ENCODE measurements at regions not wholly inside any gene's neighbourhood (a gene's known extent, or its start where the extent isn't known, plus 50 kb on each side); places are given as distances from the start of the nearest gene placed in this dataset.
"Not testable (repeated sequence)": the region's sequence is repeated elsewhere in the genome, so short reads cannot be mapped to it uniquely, and the experiment has no call there.

DNA sequence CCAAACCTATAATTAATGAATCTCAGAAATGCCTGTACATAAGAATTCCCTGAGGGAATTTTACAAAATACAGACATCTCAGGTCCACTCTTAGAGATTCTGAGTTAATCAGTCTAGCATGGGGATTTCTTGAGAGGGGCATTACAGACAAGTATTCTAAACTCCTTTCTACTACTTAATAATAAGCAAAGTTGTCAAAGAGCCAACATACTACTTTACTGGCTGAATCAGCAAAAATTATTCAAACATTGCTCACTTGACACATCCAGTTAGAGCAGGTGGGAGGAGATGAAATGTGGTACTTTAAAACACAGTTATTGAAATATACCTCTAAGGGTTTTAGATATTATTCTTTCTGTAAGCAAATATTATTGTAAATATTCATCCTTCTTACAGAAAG lies 1164.7 kb downstream of the CDY2B start:
- FAIRE-seq, result no peak

DNA sequence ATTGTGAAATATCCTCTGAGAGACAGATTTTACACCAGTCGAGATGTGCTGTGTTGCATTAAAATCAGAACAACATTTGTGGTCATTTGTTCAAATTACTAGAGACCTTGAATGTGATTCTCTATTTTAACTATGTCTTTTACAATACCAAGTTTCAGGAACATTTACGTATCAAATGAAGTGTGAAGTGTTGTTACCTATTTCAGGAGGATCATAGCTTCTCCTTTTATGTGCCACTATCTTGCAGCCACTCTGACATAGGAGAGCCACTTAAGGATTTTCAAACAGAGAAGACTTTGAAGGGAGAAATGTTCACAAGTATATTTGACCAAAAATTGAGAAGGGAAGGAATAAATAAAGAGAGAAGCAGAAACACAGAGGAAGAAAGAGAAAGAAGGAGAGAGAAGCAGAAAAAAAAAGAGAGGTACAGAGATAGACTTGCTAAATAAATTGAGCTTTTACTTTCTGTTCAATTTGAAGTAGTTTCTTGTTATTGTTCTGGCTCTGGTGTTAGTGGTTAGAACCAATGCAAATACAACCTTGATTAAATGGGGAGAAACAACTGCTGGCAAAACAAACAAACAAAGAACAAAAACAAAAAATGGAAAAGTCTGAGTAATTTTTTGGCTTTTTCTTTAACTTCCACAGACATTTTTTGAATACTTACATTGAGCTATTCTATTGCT lies 1206.8 kb downstream of the CDY2B start:
- peak; percentile 45 for FAIRE-seq

DNA sequence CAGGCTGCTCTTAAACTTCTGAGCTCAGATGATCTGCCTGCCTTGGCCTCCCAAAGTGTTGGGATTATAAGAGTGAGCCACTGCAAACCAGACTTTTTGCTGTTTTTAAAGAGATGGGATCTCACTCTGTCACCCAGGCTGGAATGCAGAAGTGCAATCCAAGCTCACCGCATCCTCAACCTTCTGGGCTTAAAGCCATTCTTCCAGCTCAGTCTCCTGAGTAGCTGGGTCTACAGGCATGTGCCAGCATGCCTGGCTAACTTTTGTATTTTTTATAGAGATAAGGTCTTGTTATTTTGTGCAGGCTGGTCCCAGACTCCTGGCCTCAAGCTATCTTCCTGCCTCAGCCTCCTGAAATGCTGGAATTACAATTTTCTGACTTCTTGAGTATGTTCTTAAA lies 1211.6 kb downstream of the CDY2B start:
- no peak for FAIRE-seq

DNA sequence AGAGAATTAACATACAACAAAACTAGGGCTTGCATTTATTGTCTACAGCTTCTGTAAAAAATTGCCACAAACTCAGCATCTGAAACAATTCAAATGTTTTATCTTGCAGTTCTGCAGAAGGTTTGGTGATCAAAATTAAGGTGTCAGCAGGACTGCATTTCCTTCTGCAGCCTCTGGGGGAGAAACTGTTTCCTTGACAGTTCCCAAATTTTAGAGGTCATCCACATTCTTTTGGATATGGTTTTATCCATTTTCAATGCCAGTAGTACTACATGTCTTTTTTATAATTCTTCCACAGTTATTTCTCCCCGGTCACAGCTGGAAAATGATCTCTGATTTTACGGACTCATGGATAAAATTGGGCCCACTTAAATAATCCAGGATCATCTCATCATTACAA lies 1217.3 kb downstream of the CDY2B start:
- peak; percentile 61 for FAIRE-seq

DNA sequence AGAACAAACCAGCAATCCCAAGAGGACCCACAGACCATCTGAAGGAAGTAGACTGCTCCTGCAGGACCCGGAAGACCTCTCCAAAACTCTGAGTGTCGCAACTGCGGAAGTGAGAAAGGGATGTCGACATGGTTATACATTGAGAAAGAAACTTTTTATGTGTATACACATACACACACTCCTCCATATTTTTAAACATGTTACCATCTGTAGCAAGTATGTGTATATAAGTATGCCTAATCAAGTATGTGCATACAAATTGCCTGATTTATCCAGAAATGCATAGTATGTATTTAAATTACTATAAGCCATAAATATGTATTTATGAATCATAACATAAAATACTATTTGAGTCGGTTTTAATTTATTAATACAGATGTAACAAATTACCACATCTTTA lies 1220.7 kb downstream of the CDY2B start:
- FAIRE-seq, result no peak

DNA sequence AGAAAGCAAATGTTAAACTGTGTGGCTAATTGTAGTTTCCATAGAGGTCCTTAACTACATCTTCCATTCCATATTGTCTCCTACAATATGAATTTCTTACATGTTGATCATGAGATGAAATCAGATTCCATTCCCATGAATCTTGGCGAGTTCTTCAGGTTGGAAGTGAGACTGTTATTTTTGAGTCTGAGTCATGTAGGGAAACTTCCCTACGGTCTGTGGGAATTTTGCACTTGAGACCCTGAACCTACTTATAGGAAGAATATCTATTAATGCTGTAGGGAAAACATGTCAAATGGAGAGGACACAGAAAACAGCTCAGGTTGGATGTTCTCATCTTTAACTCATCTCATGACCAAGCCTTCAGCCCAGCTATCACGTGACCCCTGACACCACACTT lies 1226.0 kb downstream of the CDY2B start:
- no peak for FAIRE-seq

DNA sequence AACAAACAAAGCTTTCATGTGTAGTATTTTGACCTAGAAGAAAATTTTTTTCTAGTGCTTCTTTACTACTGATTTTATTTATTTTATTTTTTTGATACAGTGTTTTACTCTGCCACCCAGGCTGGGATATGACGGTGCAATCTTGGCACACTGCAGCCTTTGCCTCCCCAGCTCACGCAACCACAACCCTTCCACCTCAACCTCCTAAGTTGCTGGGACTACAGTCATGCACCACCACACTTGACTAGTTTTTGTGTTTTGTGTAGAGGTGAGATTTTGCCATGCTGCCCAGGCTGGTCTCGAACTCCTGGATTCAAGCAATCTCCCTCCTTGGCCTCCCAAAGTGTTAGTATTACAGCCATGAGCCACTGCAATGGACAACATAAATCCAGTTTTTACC lies 1234.0 kb downstream of the CDY2B start:
- FAIRE-seq, result no peak

DNA sequence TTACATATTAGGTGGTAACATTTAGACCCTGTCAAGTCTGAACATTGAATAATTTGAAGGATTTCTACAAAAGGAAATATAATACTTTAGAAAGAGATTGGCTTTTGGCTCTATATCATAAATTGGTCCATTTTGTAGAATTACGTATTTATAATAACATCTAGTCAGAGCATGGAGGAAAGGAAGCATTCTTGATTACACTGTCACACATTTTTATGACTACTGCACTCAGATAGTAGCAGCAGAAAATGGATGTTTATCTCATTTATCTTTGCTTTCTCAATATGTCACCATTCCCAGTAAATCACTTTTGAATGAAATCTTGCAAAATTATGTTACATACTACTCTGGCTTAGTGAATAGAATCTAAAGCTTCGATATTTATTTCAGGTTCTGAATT lies 1234.6 kb downstream of the CDY2B start:
- no peak for FAIRE-seq

DNA sequence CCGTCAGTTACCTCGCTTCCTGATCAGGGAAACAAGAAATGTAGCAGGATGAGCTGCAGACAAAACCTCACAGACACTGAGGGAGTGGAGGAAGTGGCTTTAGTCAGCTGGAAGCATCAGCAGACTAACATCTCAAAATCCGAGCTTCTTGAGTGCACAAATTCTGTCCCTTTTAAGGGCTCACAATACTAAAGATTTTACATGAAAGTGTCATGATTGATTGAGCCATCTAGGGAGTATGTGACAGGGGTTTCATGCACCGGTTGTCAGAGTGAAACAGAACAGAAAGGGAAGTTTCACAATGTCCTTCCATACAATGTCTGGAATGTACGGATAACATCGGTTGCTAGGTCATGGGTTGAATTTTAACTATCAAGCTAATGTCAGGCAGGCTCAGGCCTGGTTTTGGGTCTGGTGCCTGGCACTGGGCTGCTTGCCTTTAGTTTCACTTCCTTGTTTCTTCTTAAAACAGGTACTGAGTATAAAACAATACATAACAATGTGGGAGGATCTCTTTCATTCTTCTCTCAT lies 1235.7 kb downstream of the CDY2B start:
- FAIRE-seq, result no peak

DNA sequence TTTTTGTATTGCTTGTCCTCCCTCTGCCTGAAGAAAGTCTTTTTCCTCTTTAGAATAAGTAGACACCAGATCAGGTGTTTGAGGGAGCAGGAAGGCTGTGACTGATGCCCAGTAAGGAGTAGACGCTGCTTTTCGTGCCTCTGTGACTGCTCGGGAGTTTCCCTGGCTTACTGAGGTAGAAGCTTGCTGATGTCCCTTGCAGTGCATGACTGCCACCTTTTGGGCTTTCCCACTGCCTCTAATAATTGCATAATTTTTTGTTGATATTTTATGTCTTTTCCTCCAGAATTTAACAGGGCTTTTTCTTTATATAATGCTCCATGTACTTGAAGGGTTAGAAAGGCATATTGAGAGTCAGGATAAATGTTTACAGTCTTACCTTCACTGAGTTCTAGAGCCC lies 1240.2 kb downstream of the CDY2B start:
- FAIRE-seq, result peak; percentile 94

DNA sequence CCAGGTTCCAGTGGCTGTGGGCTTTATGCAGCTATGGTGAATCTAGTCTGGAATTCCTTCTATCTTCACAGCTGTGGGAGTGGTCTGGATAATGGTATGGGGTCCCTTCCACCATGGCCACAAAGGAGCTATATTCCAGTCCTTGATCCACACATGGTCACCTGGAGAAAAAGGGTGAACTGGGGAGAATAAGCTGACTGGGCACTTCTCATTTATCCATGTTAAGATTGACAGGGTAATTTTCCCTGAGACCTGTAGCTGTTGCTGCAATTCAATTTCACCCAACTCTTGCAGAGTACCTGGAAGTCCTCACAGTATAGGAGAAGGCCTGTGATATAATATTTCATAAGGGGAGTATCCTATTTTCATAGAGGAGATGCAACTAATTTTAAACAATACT lies 1241.3 kb downstream of the CDY2B start:
- FAIRE-seq, result not testable (repeated sequence)

DNA sequence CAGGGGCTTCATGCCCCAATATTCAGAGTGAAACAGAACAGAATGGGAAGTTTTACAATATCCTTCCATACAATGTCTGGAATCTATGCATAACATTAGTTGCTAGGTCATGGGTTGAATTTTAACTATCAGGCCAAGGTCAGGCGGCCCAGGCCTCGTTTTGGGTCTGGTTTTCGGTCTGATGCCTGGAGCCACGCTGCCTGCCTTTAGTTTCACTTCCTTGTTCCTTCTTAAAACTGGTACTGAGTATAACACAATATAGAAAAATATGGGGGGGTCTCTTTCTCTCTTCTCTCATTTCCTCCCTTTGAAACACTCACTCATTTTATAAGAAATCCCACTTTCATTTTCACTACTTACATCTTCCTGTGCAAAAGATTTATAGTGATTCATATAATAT lies 1243.8 kb downstream of the CDY2B start:
- FAIRE-seq, result no peak

DNA sequence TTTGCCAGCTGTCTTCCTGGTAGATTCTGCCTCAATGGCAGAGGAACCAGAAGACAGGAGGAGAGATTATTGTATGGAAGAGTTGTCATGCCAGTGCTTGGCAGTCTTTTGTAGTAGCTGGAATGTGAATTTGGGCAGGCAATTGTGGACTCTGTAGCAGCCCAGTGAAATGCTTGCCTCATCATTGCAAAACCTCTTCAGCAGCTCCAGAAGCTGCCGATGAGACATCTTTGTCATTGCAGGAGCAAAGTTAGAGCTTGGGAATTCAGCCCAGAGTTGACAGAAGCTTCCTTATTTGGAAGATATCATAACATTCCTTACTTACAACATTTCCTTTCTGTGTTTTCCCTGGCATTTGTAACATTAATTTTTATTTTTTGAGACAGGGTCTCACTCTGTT lies 1250.9 kb downstream of the CDY2B start:
- FAIRE-seq, result no peak

DNA sequence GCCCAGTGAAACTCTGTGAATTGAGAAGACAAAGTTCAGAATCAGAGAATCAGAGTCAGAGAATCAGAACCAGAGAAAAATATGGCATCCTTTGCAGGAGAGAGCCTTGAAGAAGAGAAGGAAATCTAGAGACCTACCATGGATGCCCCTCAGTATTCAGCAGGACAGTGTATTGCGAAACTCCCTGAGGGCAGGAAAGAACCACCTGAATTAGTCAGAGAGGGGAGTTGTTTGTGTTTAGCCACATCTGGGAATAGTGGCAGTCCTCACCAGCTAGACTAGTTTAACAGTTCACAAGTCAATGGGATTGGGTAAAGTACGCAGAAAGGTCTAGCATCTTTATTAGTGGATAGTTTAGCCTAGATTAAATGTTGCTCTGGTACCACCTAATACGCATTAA lies 1252.9 kb downstream of the CDY2B start:
- no peak for FAIRE-seq

DNA sequence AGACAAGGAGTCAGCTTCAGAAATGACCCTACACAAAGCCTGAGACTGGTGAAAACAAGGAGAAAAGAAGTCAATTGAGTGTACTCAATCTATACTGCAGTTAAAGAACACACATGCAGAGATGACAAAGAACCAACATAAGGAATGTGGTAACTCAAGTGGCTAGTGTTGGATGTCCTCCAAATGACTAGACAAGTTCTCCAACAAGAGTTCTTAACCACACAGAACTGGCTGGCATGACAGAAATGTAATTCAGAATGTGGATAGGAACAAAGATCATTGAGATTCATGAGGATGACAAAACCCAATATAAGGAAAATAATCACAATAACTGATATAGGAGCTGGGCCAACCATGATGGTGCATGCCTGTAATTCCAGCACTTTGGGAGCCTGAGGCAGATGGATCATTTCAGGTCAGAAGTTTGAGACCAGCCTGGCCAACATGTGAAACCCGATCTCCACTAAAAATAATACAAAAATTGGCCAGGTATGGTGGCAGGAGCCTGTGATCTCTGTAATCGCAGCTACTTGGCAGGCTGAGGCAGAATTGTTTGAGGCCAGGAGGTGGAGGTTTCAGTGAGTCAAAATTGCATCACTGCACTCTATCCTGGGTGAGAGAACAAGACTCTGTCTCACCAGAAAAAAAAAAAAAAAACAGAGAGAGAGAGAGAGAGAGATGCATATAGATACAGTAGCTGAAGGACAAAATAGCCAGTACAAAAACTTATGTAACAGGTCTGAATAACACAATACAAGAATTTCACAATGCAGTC lies 1263.6 kb downstream of the CDY2B start:
- no peak for FAIRE-seq

DNA sequence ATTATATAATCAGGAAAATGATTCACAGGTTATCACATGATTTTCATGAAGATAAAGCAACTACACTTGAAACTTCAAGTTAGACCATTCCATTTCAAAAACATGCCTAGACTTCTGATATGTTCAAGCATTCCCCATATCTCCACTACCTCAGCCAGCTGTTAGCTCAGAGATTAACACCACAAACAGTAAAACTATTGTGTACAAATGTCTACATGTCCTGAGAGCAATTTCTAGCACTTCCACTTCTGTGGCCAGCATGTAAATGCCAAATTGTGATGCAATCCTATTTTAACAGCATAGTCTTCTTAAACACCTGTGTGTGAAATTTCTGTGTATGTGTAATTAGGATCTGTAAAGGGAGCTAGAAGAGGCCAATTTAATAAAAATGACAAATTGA lies 1271.3 kb downstream of the CDY2B start:
- no peak for FAIRE-seq

DNA sequence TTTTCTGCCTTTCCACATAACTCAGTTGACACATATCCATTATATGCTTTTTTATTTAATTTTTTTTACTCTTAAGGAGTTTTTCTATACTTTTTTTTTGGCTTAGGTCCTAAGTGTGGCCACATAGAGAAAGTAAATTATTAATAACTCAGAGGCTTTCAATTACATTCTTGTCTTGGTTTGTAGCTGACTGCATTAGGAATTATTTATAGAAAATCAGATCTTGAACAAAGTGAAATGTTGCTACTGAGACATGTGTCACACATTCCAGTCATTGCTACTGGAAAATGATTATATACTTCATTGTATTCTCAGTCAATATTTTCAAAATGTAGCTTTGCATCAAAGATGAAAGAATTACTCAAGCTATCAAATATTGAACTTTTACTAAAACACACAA lies 1277.9 kb downstream of the CDY2B start:
- no peak for FAIRE-seq

DNA sequence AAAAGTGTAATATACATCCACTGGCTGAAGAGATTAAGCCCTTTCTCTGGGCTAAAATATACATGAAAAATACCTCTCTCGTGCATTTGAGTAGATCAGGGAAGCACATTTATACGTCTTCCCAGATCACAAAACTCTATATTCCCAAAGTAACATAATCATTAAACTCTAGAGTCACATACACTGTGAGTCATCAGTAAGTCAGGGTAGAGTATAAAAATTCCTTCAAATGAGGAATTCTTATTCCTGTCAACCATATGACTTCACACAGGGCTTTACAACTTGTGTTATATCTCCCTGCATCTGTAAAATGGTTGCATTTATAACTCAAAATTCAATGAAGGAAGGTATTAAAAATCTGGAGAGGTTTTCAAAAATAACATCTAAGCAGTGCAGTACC lies 1278.4 kb downstream of the CDY2B start:
- FAIRE-seq, result no peak

DNA sequence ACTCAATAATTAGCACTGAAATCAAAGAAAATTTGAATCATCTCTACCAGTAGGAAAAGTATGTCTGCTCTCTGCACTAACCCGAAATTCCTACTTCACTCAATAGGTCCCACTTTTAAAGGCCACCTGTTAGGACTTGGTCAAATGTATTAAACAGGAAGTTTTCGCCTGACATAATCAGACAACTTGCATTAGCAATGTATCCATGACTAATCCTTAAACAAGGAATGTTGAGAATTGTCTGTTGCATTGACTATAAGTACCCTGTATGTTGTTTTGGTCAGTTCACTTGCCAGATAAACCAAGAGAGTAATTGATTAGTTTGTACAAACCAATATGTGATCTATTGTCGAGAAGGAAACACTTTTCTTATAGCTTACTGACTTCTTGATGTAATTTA lies 1308.0 kb downstream of the CDY2B start:
- no peak for FAIRE-seq

DNA sequence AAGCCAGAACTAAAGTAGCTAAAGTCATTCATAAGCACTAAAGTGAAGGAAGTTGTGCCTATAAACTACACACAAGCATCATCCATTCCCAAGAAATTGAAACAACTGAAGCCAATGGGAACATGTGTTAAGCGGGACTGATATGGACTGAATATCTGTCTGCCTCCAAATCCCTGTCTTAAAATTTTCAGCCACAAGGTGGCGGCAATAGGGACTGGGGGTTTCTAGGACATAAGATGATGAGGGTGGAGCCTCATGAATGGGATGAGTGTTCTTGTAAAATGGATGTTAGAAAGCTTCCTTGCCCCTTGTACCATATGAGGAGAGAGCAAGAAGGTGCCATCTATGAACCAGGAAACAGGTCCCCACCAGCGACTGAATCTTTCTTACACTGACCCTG lies 1317.5 kb downstream of the CDY2B start:
- no peak for FAIRE-seq

DNA sequence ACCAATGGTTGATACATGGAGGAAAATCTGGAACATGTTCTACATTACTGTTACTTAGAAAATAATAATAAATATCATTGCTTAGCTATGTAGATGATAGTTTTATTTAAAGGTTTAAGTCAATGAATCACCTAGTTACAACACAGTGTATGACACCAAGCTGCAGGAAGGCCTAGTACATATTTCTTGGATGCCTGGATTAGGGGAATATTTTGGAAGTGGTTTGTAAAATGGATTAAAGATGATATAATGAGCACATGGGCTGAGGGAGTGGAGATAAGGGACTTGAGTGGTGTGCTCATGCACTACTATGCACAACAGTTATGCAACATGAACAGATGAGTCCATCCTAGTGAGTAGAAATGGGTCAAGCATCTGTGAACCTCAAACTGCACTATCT lies 1358.0 kb downstream of the CDY2B start:
- FAIRE-seq, result no peak

DNA sequence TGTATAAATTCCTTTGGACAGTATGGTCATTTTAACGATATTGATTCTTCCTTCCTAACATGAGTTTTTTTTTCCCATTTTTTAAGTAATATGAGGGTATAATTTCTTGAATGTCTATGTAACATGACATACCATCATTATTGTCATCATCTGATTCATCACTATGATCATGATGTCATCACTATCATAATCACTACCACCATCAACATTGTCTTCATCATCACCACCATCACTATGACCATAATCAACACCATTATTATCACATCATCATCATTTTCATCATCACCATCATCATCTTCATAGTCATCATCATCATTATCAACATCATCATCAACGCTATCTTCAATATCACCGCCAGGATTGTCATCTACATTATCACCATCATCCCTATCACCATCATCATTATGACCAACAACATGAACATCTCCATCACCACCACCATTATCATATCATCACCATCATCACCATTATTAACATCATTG lies 1377.2 kb downstream of the CDY2B start:
- no peak for FAIRE-seq

DNA sequence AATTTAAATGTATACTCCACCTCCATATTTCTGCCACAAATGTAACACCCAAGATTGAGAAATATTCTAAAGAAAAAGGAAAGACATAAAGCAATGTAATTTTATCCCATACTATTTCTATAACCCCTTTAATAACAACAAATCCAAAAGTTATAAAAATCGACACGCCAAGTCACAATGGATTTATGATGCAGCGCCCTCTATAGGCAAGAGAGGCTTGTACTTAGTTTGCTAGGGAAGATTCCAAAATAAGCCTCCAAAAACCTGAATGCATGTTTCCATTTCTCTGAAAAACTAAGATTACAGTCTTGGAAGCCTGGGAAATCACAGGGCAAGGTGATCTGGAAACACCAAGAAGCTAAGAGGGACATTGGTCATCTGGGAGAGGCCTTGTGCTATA lies 1389.3 kb downstream of the CDY2B start:
- FAIRE-seq, result no peak

DNA sequence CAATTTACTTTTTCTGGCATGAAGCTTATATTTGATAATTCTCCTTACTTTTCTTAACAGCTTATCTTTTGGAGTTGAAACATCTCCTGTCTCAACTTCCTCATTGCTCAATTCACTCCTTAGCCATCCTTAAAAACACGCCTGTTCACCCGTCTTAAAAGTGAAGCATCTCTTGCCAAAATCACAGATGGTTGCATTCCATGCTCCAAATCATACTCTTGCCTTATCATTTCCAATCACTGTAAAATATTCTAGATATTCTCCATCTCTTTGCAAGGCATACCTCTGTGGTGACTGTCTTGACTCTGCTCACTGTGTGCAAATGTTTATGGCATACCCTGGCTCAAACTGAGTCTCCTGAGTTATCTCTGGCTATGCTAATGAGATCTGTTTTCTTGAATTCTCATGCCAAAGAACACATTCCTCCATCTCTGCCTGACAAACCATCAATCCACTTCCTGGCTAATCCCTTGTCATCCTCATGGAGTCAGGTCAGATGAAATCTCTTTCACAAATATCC lies 1393.3 kb downstream of the CDY2B start:
- no peak for FAIRE-seq

Measured in G401.6 (cell line).